ENCODE measurements at regions not wholly inside any gene's neighbourhood (a gene's known extent, or its start where the extent isn't known, plus 50 kb on each side); places are given as distances from the start of the nearest gene placed in this dataset.
"Not testable (repeated sequence)": the region's sequence is repeated elsewhere in the genome, so short reads cannot be mapped to it uniquely, and the experiment has no call there.

GRCh38 chr16:64352246-64352645 lies 769.6 kb downstream of the CDH11 start:
- peak; percentile 4 to 19 for DNase-seq
- H3K27ac ChIP-seq (ENCODE audit: low read length), result no peak overlapping the region
- no peaks in the 10 kb centered on the region for H3K27me3 ChIP-seq (ENCODE audit: control insufficient read depth, insufficient read depth, low read length)
- no peaks in the 10 kb centered on the region for H3K9me3 ChIP-seq (ENCODE audit: control insufficient read depth, low read depth, low read length)
- 100% methylated on average over 1 of the region's 1 CpG for WGBS (ENCODE audit: insufficient coverage, low lambda C conversion rate)
- H3K4me1 ChIP-seq (ENCODE audit: control insufficient read depth, insufficient read depth, low read length), result no peaks in the 10 kb centered on the region
- H3K36me3 ChIP-seq (ENCODE audit: control insufficient read depth, insufficient read depth, low read length), result no peaks in the 10 kb centered on the region
- no peak overlapping the region for H3K4me3 ChIP-seq (ENCODE audit: low read length)

GRCh38 chr16:64351121-64351520 lies 770.7 kb downstream of the CDH11 start:
- Histone ChIP-seq H3K4me1 (ENCODE audit: control insufficient read depth, insufficient read depth, low read length) (no peaks in the 10 kb centered on the region), H3K36me3 (ENCODE audit: control insufficient read depth, insufficient read depth, low read length) (no peaks in the 10 kb centered on the region), H3K27me3 (ENCODE audit: control insufficient read depth, insufficient read depth, low read length) (no peaks in the 10 kb centered on the region), H3K27ac (ENCODE audit: low read length) (no peak overlapping the region), H3K9me3 (ENCODE audit: control insufficient read depth, low read depth, low read length) (no peaks in the 10 kb centered on the region), H3K4me3 (ENCODE audit: low read length) (no peak overlapping the region)
- no peak for DNase-seq
- WGBS (ENCODE audit: insufficient coverage, low lambda C conversion rate), result no CpG with 5 or more reads among the region's 1 CpG

- Histone ChIP-seq H3K36me3 (ENCODE audit: control insufficient read depth, insufficient read depth, low read length) (no peaks in the 10 kb centered on the region), H3K4me3 (ENCODE audit: low read length) (no peak overlapping the region), H3K9me3 (ENCODE audit: control insufficient read depth, low read depth, low read length) (peaks cover 3% of the 10 kb centered on the region), H3K27me3 (ENCODE audit: control insufficient read depth, insufficient read depth, low read length) (no peaks in the 10 kb centered on the region), H3K27ac (ENCODE audit: low read length) (no peak overlapping the region), H3K4me1 (ENCODE audit: control insufficient read depth, insufficient read depth, low read length) (no peaks in the 10 kb centered on the region)
- WGBS (ENCODE audit: insufficient coverage, low lambda C conversion rate), result no CpG with 5 or more reads among the region's 4 CpGs
- DNase-seq, result no peak
Observed at GRCh38 chr16:64346080-64346479, 775.8 kb downstream of the CDH11 start.

GRCh38 chr16:64345142-64345541 lies 776.7 kb downstream of the CDH11 start:
- H3K4me3 ChIP-seq (ENCODE audit: low read length), result no peak overlapping the region
- H3K27ac ChIP-seq (ENCODE audit: low read length), result no peak overlapping the region
- DNase-seq, result no peak
- WGBS (ENCODE audit: insufficient coverage, low lambda C conversion rate), result no CpG with 5 or more reads among the region's 6 CpGs
- H3K27me3 ChIP-seq (ENCODE audit: control insufficient read depth, insufficient read depth, low read length), result no peaks in the 10 kb centered on the region
- H3K36me3 ChIP-seq (ENCODE audit: control insufficient read depth, insufficient read depth, low read length), result no peaks in the 10 kb centered on the region
- peaks cover 3% of the 10 kb centered on the region for H3K9me3 ChIP-seq (ENCODE audit: control insufficient read depth, low read depth, low read length)
- no peaks in the 10 kb centered on the region for H3K4me1 ChIP-seq (ENCODE audit: control insufficient read depth, insufficient read depth, low read length)

- not testable (repeated sequence) for H3K4me3 ChIP-seq (ENCODE audit: low read length); H3K4me1 ChIP-seq (ENCODE audit: control insufficient read depth, insufficient read depth, low read length); DNase-seq; H3K27ac ChIP-seq (ENCODE audit: low read length); H3K36me3 ChIP-seq (ENCODE audit: control insufficient read depth, insufficient read depth, low read length); H3K27me3 ChIP-seq (ENCODE audit: control insufficient read depth, insufficient read depth, low read length); H3K9me3 ChIP-seq (ENCODE audit: control insufficient read depth, low read depth, low read length)
- WGBS (ENCODE audit: insufficient coverage, low lambda C conversion rate), result no CpG with 5 or more reads among the region's 47 CpGs
Observed at GRCh38 chr16:64343820-64344443, 777.9 kb downstream of the CDH11 start.

GRCh38 chr16:64343061-64343819 lies 778.6 kb downstream of the CDH11 start:
- no peaks in the 10 kb centered on the region for H3K36me3 ChIP-seq (ENCODE audit: control insufficient read depth, insufficient read depth, low read length)
- H3K9me3 ChIP-seq (ENCODE audit: control insufficient read depth, low read depth, low read length), result peaks cover 3% of the 10 kb centered on the region
- H3K27ac ChIP-seq (ENCODE audit: low read length), result no peak overlapping the region
- WGBS (ENCODE audit: insufficient coverage, low lambda C conversion rate), result no CpG with 5 or more reads among the region's 8 CpGs
- H3K27me3 ChIP-seq (ENCODE audit: control insufficient read depth, insufficient read depth, low read length), result no peaks in the 10 kb centered on the region
- no peak overlapping the region for H3K4me3 ChIP-seq (ENCODE audit: low read length)
- no peak for DNase-seq
- H3K4me1 ChIP-seq (ENCODE audit: control insufficient read depth, insufficient read depth, low read length), result no peaks in the 10 kb centered on the region

- no CpG with 5 or more reads among the region's 1 CpG for WGBS (ENCODE audit: insufficient coverage, low lambda C conversion rate)
- H3K36me3 ChIP-seq (ENCODE audit: control insufficient read depth, insufficient read depth, low read length); DNase-seq; H3K4me3 ChIP-seq (ENCODE audit: low read length); H3K9me3 ChIP-seq (ENCODE audit: control insufficient read depth, low read depth, low read length); H3K4me1 ChIP-seq (ENCODE audit: control insufficient read depth, insufficient read depth, low read length); H3K27me3 ChIP-seq (ENCODE audit: control insufficient read depth, insufficient read depth, low read length); H3K27ac ChIP-seq (ENCODE audit: low read length): not testable (repeated sequence)
Observed at GRCh38 chr16:64341336-64341735, 780.5 kb downstream of the CDH11 start.

GRCh38 chr16:64339052-64339770 lies 782.7 kb downstream of the CDH11 start:
- Histone ChIP-seq H3K4me3 (ENCODE audit: low read length) (no peak overlapping the region), H3K9me3 (ENCODE audit: control insufficient read depth, low read depth, low read length) (peaks cover 3% of the 10 kb centered on the region), H3K27ac (ENCODE audit: low read length) (no peak overlapping the region), H3K4me1 (ENCODE audit: control insufficient read depth, insufficient read depth, low read length) (no peaks in the 10 kb centered on the region), H3K36me3 (ENCODE audit: control insufficient read depth, insufficient read depth, low read length) (no peaks in the 10 kb centered on the region), H3K27me3 (ENCODE audit: control insufficient read depth, insufficient read depth, low read length) (no peaks in the 10 kb centered on the region)
- no peak for DNase-seq
- WGBS (ENCODE audit: insufficient coverage, low lambda C conversion rate), result no CpG with 5 or more reads among the region's 4 CpGs

GRCh38 chr16:64321881-64322280 lies 800.0 kb downstream of the CDH11 start:
- no peaks in the 10 kb centered on the region for H3K36me3 ChIP-seq (ENCODE audit: control insufficient read depth, insufficient read depth, low read length)
- WGBS (ENCODE audit: insufficient coverage, low lambda C conversion rate), result 80% methylated on average over 1 of the region's 2 CpGs

GRCh38 chr16:64321066-64321465 lies 800.8 kb downstream of the CDH11 start:
- no peak overlapping the region for H3K27ac ChIP-seq (ENCODE audit: low read length)
- H3K36me3 ChIP-seq (ENCODE audit: control insufficient read depth, insufficient read depth, low read length), result no peaks in the 10 kb centered on the region
- WGBS (ENCODE audit: insufficient coverage, low lambda C conversion rate), result no CpG with 5 or more reads among the region's 1 CpG
- no peak overlapping the region for H3K4me3 ChIP-seq (ENCODE audit: low read length)
- no peak for DNase-seq
- no peaks in the 10 kb centered on the region for H3K9me3 ChIP-seq (ENCODE audit: control insufficient read depth, low read depth, low read length)
- no peaks in the 10 kb centered on the region for H3K4me1 ChIP-seq (ENCODE audit: control insufficient read depth, insufficient read depth, low read length)
- H3K27me3 ChIP-seq (ENCODE audit: control insufficient read depth, insufficient read depth, low read length), result no peaks in the 10 kb centered on the region

More at GRCh38 chr16:64321881-64322280, 800.0 kb downstream of the CDH11 start:
- H3K4me1 ChIP-seq (ENCODE audit: control insufficient read depth, insufficient read depth, low read length), result no peaks in the 10 kb centered on the region
- H3K27me3 ChIP-seq (ENCODE audit: control insufficient read depth, insufficient read depth, low read length), result no peaks in the 10 kb centered on the region
- no peak overlapping the region for H3K27ac ChIP-seq (ENCODE audit: low read length)
- DNase-seq, result no peak
- no peak overlapping the region for H3K4me3 ChIP-seq (ENCODE audit: low read length)
- no peaks in the 10 kb centered on the region for H3K9me3 ChIP-seq (ENCODE audit: control insufficient read depth, low read depth, low read length)
